Neural progenitor cell (in vitro differentiated cells): ENCODE measurements at regions not wholly inside any gene's neighbourhood (a gene's known extent, or its start where the extent isn't known, plus 50 kb on each side); places are given as distances from the start of the nearest gene placed in this dataset.

Experiments
- EZH2 ChIP-seq: fragments of 200-600 bp; sonication (generic); IDR thresholded peaks from 2 replicates; pipeline ENCODE4 v1.6.1; 2017; ENCODE audit warnings: antibody characterized with exemption, mild to moderate bottlenecking, moderate library complexity
- EZH2phosphoT487 ChIP-seq: fragments of 200-600 bp; sonication (generic); IDR thresholded peaks from 2 replicates; pipeline ENCODE4 v1.6.1; 2017; ENCODE audit warnings: antibody characterized with exemption
- TF ChIP-seq, protein P1 (sequence below): fragments of 200-600 bp; sonication (generic); IDR thresholded peaks from 2 replicates; pipeline ENCODE4 v1.5.1; 2017; ENCODE audit warnings: antibody characterized with exemption, mild to moderate bottlenecking

DNA sequence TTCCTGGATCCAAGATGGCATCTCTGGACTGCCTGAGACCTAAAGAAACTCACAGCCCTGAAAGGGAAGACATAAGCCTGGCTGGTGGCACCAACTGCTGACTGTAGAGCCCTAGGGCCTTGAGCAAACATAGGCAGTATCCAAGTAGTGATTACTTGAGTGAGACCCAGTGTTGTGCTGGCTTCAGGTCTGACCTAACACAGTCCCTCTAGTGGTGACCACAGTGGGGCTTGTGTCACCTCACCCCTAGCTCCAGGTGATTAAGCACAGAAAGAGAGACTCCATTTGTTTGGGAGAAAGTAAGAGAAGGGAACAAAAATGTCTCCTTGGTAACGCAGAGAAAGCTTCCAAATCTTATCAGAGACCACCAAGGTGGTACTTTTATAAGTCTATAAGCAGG lies 496.3 kb upstream of the HTR2C start:
- TF ChIP-seq, protein P1, sequence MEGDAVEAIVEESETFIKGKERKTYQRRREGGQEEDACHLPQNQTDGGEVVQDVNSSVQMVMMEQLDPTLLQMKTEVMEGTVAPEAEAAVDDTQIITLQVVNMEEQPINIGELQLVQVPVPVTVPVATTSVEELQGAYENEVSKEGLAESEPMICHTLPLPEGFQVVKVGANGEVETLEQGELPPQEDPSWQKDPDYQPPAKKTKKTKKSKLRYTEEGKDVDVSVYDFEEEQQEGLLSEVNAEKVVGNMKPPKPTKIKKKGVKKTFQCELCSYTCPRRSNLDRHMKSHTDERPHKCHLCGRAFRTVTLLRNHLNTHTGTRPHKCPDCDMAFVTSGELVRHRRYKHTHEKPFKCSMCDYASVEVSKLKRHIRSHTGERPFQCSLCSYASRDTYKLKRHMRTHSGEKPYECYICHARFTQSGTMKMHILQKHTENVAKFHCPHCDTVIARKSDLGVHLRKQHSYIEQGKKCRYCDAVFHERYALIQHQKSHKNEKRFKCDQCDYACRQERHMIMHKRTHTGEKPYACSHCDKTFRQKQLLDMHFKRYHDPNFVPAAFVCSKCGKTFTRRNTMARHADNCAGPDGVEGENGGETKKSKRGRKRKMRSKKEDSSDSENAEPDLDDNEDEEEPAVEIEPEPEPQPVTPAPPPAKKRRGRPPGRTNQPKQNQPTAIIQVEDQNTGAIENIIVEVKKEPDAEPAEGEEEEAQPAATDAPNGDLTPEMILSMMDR: no peak
- TF ChIP-seq EZH2 (no peak), EZH2phosphoT487 (no peak)
